ENCODE measurements at regions not wholly inside any gene's neighbourhood (a gene's known extent, or its start where the extent isn't known, plus 50 kb on each side); places are given as distances from the start of the nearest gene placed in this dataset.
"Not testable (repeated sequence)": the region's sequence is repeated elsewhere in the genome, so short reads cannot be mapped to it uniquely, and the experiment has no call there.

DNA sequence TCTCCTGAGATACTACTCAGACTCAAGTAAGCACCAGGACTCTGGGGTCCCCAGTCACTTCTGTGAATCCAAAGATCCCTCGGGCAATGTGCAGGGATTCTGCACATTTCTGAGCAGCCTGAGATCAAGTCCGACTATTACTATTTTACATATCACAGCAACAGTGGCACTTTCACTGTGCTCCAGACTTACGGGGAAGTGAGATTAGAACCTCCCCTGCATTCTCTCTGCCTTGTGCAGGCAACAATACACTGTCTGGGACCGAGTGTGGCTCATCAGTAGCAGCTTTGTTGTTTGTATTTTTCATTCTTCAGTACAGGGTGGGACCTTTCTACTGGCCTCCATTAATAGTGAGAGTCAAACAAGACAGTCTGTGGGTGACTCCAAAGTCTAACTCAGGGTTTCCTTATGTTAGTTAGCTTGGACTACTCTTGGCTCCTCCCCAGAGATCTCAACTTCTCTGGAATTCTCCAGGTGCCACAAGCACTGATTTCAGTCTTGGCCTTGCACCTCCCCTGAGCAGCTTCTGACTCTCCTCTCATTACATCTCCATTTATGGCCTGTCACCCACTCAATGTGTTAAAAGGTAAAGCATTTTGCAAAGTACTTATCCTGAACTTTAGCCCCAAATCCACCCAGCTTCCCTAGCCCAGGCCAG, 76.2 kb upstream of the TOP3B start:
- TF ChIP-seq, protein P1, sequence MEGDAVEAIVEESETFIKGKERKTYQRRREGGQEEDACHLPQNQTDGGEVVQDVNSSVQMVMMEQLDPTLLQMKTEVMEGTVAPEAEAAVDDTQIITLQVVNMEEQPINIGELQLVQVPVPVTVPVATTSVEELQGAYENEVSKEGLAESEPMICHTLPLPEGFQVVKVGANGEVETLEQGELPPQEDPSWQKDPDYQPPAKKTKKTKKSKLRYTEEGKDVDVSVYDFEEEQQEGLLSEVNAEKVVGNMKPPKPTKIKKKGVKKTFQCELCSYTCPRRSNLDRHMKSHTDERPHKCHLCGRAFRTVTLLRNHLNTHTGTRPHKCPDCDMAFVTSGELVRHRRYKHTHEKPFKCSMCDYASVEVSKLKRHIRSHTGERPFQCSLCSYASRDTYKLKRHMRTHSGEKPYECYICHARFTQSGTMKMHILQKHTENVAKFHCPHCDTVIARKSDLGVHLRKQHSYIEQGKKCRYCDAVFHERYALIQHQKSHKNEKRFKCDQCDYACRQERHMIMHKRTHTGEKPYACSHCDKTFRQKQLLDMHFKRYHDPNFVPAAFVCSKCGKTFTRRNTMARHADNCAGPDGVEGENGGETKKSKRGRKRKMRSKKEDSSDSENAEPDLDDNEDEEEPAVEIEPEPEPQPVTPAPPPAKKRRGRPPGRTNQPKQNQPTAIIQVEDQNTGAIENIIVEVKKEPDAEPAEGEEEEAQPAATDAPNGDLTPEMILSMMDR (IDR thresholded peaks at IDR 0.05), result no peak
- DNase-seq (no peak), ATAC-seq (no peak)
- intact Hi-C loops (cut with DNase I), result no loop called here
- H3K9me3 ChIP-seq, result no peaks in the 10 kb centered on the region
- no peak overlapping the region for H3K4me3 ChIP-seq
- no peak overlapping the region for H3K27ac ChIP-seq
- peaks cover 13% of the 10 kb centered on the region for H3K27me3 ChIP-seq
- H3K36me3 ChIP-seq, result no peaks in the 10 kb centered on the region
- no peaks in the 10 kb centered on the region for H3K4me1 ChIP-seq

DNA sequence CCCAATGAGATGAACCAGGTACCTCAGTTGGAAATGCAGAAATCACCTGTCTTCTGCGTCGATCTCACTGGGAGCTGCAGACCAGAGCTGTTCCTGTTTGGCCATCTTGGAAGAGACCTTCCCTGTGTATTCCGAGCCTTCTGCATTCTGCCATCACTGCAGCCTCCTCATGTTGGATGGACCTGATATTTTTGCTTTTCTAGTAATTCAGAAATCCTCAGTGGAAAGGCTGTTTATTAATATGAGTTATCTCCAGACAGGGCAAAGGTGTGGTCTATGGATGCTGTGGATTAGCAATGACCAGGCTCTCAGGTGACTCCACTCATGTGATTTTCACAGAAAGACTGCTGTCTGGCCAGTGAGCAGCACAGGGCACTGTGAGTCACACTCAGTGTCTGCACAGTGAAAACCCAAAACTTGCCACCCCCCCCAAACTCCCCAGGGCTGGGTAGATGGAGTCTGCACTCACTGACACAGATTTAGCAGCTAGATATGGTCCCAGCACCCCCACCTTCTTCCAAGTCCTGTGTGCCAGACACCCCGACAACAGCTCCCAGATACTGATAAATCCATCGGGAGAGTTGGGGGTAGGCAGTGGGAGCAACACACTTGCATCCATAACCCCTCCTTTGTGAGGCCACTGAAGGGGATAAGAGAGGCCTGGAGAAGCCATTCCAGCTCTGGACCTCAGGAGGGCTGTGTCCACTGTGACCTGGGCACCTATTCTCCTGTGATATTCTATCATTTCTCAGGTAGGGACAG, 75.2 kb upstream of the TOP3B start:
- Histone ChIP-seq H3K27ac (no peak overlapping the region), H3K4me1 (no peaks in the 10 kb centered on the region), H3K36me3 (no peaks in the 10 kb centered on the region), H3K4me3 (no peak overlapping the region), H3K27me3 (peaks cover 13% of the 10 kb centered on the region), H3K9me3 (no peaks in the 10 kb centered on the region)
- TF ChIP-seq, protein P1 (IDR thresholded peaks at IDR 0.05), result no peak
- intact Hi-C loops (cut with DNase I), result no loop called here
- ATAC-seq (no peak), DNase-seq (no peak)

DNA sequence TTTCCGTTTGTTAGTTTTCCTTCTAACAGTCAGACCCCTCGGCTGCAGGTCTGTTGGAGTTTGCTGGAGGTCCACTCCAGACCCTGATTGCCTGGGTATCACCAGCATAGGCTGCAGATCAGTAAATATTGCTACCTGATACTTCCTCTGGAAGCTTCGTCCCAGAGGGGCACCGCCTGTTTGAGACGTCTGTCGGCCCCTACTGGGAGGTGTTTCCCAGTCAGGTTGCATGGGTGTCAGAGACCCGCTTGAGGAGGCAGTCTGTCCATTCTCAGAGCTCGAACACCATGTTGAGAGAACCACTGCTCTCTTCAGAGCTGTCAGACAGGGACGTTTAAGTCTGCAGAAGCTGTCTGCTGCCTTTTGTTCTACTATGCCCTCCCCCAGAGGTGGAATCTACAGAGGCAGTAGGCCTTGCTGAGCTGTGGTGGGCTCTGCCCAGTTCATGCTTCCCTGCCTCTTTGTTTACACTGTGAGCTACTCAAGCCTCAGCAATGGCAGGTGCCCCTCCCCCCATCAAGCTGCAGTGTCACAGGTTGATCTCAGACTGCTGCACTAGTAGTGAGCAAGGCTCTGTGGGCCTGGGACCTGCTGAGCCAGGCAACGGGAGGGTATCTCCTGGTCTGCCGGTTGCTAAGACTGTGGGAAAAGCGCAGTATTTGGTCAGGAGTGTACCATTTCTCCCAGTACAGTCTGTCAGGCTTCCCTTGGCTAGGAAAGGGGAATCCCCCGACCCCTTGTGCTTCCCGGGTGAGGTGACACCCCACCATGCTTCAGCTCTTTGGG, 74.4 kb upstream of the TOP3B start:
- H3K9me3 ChIP-seq; H3K36me3 ChIP-seq; intact Hi-C loops (cut with DNase I); H3K4me1 ChIP-seq; H3K27ac ChIP-seq; ATAC-seq; H3K4me3 ChIP-seq; DNase-seq: not testable (repeated sequence)
- H3K27me3 ChIP-seq, result peaks cover 13% of the 10 kb centered on the region

DNA sequence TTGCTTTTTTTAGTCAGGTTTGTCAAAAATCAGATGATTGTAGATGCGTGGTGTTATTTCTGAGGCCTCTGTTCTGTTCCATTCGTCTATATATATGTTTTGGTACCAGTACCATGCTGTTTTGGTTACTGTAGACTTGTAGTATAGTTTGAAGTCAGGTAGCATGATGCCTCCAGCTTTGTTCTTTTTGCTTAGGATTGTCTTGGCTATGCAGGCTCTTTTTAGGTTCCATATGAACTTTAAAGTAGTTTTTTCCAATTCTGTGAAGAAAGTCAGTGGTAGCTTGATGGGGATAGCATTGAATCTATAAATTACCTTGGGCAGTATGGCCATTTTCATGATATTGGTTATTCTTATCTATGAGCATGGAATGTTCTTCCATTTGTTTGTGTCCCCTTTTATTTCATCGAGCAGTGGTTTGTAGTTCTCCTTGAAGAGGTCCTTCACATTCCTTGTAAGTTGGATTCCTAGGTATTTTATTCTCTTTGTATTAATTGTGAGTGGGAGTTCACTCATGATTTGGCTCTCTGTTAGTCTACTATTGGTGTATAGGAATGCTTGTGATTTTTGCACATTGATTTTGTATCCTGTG, 70.1 kb upstream of the TOP3B start:
- DNase-seq; H3K4me1 ChIP-seq; intact Hi-C loops (cut with DNase I); H3K27ac ChIP-seq; H3K36me3 ChIP-seq; H3K27me3 ChIP-seq; ATAC-seq; H3K4me3 ChIP-seq; H3K9me3 ChIP-seq: not testable (repeated sequence)

DNA sequence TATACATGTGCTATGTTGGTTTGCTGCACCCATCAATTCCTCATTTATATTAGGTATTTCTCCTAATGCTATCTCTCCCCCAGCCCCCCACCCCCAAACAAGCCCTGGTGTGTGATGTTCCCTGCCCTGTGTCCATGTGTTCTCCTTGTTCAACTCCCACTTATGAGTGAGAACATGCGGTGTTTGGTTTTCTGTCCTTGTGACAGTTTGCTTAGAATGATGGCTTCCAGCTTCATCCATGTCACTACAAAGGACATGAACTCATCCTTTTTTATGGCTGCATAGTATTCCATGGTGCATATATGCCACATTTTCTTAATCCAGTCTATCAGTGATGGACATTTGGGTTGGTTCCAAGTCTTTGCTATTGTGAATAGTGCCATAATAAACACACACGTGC, 68.4 kb upstream of the TOP3B start:
- H3K27ac ChIP-seq; H3K27me3 ChIP-seq; H3K4me1 ChIP-seq; H3K9me3 ChIP-seq; ATAC-seq; H3K36me3 ChIP-seq; H3K4me3 ChIP-seq; intact Hi-C loops (cut with DNase I); DNase-seq: not testable (repeated sequence)

DNA sequence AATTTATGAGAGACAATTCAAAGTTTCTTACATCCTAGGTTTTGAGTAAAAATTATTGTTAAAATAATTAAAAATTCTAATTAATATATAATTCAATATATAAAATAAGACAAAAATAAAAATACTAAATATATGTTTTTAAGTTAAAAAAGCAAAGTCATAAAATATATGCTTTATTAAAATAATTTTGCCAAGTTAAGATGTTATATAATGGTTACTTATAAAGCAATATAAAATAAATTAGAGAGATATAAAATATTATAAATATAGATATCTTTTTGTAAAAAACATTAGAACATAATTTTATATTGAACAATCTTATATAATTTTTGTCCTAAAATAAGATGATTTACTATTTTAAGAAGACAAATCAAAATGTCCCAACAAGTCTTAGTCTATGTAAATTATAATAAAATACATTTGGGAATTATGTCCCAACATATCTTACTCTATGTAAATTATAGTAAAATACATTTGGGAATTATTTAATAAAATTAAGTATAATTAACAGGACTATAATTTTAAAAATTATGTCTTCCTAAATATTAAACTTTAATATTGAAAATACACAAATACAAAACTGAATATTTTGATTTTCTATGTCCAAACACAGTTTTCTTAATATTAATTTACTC, 67.7 kb upstream of the TOP3B start:
- H3K27me3 ChIP-seq, result no peaks in the 10 kb centered on the region
- no peak overlapping the region for H3K27ac ChIP-seq
- DNase-seq (no peak), ATAC-seq (no peak)
- no peaks in the 10 kb centered on the region for H3K9me3 ChIP-seq
- intact Hi-C loops (cut with DNase I), result no loop called here
- TF ChIP-seq, protein P1 (IDR thresholded peaks at IDR 0.05), result no peak
- H3K36me3 ChIP-seq, result no peaks in the 10 kb centered on the region
- no peak overlapping the region for H3K4me3 ChIP-seq
- H3K4me1 ChIP-seq, result no peaks in the 10 kb centered on the region

All from upper lobe of right lung (tissue), 1 donor.